IPS DF 6.9 (cell line): ENCODE measurements at regions not wholly inside any gene's neighbourhood (a gene's known extent, or its start where the extent isn't known, plus 50 kb on each side); places are given as distances from the start of the nearest gene placed in this dataset.
"Not testable (repeated sequence)": the region's sequence is repeated elsewhere in the genome, so short reads cannot be mapped to it uniquely, and the experiment has no call there.

ENCODE experiments used
- DNase-seq: peaks from one replicate; pipeline ENCODE4 v3.0.0-alpha.2; 2013; ENCODE audit warnings: low read depth, low spot score
- H3K27ac ChIP-seq: one replicate; pipeline ENCODE4 v1.5.1; 2013; ENCODE audit warnings: low read length, control low read depth
- H3K27me3 ChIP-seq: 2 replicates; pipeline ENCODE4 v1.6.1; 2013; ENCODE audit warnings: mild to moderate bottlenecking, low read length; ENCODE audit not compliant: control insufficient read depth, insufficient read depth
- H3K36me3 ChIP-seq: 2 replicates; pipeline ENCODE4 v1.6.1; 2013; ENCODE audit warnings: low read length; ENCODE audit not compliant: control insufficient read depth, insufficient read depth
- H3K4me1 ChIP-seq: 2 replicates; pipeline ENCODE4 v1.6.1; 2013; ENCODE audit warnings: low read length; ENCODE audit not compliant: control insufficient read depth, insufficient read depth
- H3K4me3 ChIP-seq: 2 replicates; pipeline ENCODE4 v1.5.1; 2013; ENCODE audit warnings: mild to moderate bottlenecking, low read length
- H3K9me3 ChIP-seq: 2 replicates; pipeline ENCODE4 v1.6.1; 2013; ENCODE audit warnings: low read length, inconsistent platforms; ENCODE audit not compliant: control insufficient read depth, insufficient read depth
- WGBS: extraction: QIAGEN DNeasy Blood & Tissue Kit; methylation state at CpG from one replicate; pipeline ENCODE4 v1.1.7; 2013; ENCODE audit warnings: mixed read lengths, missing lambda C conversion rate; ENCODE audit not compliant: insufficient read length, insufficient coverage; 5-methylcytosine and 5-hydroxymethylcytosine counted together

- Histone ChIP-seq H3K9me3 (no peaks in the 10 kb centered on the region), H3K27ac (no peak overlapping the region), H3K4me3 (no peak overlapping the region), H3K27me3 (no peaks in the 10 kb centered on the region), H3K4me1 (no peaks in the 10 kb centered on the region), H3K36me3 (no peaks in the 10 kb centered on the region)
- no peak for DNase-seq
- WGBS, result no CpG with 5 or more reads among the region's 1 CpG
Measured at GRCh38 chr5:12876541-12877298, 972.5 kb upstream of the CTNND2 start.

GRCh38 chr5:12870872-12871539 is 966.8 kb upstream of the CTNND2 start:
- no peaks in the 10 kb centered on the region for H3K9me3 ChIP-seq
- H3K27ac ChIP-seq, result no peak overlapping the region
- H3K4me3 ChIP-seq, result no peak overlapping the region
- no peaks in the 10 kb centered on the region for H3K4me1 ChIP-seq
- WGBS, result no CpG with 5 or more reads among the region's 1 CpG
- H3K36me3 ChIP-seq, result no peaks in the 10 kb centered on the region
- no peaks in the 10 kb centered on the region for H3K27me3 ChIP-seq
- DNase-seq, result no peak

DNA sequence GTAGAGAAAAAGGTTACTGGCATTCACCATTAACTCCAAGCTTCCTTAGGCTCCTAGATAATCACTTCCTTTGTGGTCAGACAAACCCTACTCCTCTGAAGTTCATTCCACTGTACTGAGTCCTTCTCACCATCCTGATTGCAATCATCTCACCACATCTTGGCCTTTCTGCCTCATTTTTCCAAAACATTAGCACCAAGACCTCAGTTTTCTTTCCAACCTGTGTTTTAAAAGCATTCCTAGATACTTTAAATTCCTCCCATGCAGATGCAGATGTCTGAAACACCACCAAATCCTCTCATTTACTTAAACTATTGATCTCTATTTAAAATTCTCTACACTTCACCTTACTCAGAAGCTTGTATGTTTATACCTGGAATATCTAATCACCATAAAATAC is 961.3 kb upstream of the CTNND2 start:
- H3K4me1 ChIP-seq, result peaks cover 1% of the 10 kb centered on the region; the same call in 1 of the 2 replicates
- H3K36me3 ChIP-seq, result no peaks in the 10 kb centered on the region
- DNase-seq, result no peak
- H3K27ac ChIP-seq, result no peak overlapping the region
- H3K9me3 ChIP-seq, result no peaks in the 10 kb centered on the region
- H3K27me3 ChIP-seq, result no peaks in the 10 kb centered on the region
- no peak overlapping the region for H3K4me3 ChIP-seq

DNA sequence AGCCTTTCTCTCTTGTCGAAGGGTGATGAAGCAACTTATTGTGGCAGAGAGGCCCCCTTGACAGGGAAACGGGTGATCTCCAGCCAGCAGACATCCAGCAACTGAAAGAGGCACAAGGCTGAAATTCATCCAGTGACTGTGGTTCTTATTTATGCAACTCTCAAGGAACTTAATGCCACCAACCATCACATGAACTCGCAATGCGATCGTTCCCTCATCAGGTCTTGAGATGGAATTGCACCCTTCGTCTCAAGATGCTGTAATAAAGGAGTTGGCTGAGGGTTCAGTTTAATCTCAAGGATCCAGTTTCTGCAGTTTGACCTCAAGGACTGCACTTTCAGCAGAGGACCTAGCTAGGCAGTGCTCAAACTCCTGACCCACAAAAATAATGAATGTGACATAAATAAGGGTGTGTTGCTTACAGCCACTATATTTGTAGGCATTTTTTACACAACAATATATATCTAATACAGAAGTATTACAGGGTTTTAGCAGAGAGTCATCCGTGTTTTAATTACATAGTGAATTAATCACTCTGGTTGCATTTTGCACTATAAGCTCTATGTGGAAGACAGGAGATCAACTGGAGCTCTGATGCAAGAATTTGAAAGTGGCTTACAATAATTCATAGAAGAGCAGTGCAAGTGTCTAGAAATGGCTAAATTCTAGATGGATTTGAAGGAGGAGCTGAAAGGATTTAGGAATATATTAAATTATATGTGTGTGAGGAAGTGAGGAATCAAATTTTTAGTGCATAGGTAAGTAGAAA is 957.8 kb upstream of the CTNND2 start:
- no peak for DNase-seq
- Histone ChIP-seq H3K4me3 (no peak overlapping the region), H3K36me3 (no peaks in the 10 kb centered on the region), H3K27me3 (no peaks in the 10 kb centered on the region), H3K9me3 (no peaks in the 10 kb centered on the region), H3K4me1 (peaks cover 1% of the 10 kb centered on the region; the same call in 1 of the 2 replicates), H3K27ac (no peak overlapping the region)
- no CpG with 5 or more reads among the region's 7 CpGs for WGBS

GRCh38 chr5:12856105-12856504 is 951.9 kb upstream of the CTNND2 start:
- not testable (repeated sequence) for H3K4me3 ChIP-seq, H3K36me3 ChIP-seq, H3K4me1 ChIP-seq, H3K9me3 ChIP-seq, H3K27me3 ChIP-seq, DNase-seq, H3K27ac ChIP-seq
- no CpG with 5 or more reads among the region's 1 CpG for WGBS

- Histone ChIP-seq H3K27ac (no peak overlapping the region), H3K27me3 (no peaks in the 10 kb centered on the region), H3K9me3 (no peaks in the 10 kb centered on the region), H3K4me3 (no peak overlapping the region), H3K4me1 (no peaks in the 10 kb centered on the region), H3K36me3 (no peaks in the 10 kb centered on the region)
- WGBS, result no CpG with 5 or more reads among the region's 5 CpGs
- DNase-seq, result no peak
Measured at GRCh38 chr5:12854386-12854785, 950.1 kb upstream of the CTNND2 start.

DNA sequence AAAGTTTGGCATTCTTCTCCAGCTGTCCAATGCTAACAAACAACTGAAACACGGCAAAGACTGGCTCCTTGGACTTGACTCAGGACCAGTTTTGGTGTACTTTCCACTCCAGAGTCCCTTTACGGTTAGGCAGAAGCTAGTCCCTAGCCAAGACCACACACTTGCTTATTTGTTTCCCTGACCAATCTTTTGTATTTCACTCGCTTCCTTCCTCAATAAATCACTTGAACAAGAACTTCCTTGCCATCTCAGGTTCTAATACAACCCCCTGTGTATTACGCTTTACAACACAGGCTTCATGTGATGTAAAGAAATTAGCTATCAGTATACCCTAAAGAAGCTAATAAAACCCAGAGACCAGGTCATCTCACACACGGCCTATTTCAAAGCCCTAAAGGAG is 947.5 kb upstream of the CTNND2 start:
- no peaks in the 10 kb centered on the region for H3K36me3 ChIP-seq
- no peak for DNase-seq
- H3K4me1 ChIP-seq, result no peaks in the 10 kb centered on the region
- no peak overlapping the region for H3K4me3 ChIP-seq
- no peak overlapping the region for H3K27ac ChIP-seq
- H3K9me3 ChIP-seq, result no peaks in the 10 kb centered on the region
- H3K27me3 ChIP-seq, result no peaks in the 10 kb centered on the region
- no CpG with 5 or more reads among the region's 5 CpGs for WGBS

- Histone ChIP-seq H3K27me3 (no peaks in the 10 kb centered on the region), H3K4me3 (no peak overlapping the region), H3K27ac (no peak overlapping the region), H3K36me3 (no peaks in the 10 kb centered on the region), H3K4me1 (0 out of 2 replicates have a peak, but pooled peaks cover 3% of the 10 kb centered on the region), H3K9me3 (no peaks in the 10 kb centered on the region)
- no peak for DNase-seq
- no CpG with 5 or more reads among the region's 1 CpG for WGBS
Measured at GRCh38 chr5:12848709-12849108, 944.5 kb upstream of the CTNND2 start.

- H3K27ac ChIP-seq, result no peak overlapping the region
- H3K4me1 ChIP-seq, result 0 out of 2 replicates have a peak, but pooled peaks cover 3% of the 10 kb centered on the region
- H3K27me3 ChIP-seq, result no peaks in the 10 kb centered on the region
- WGBS, result no CpG with 5 or more reads among the region's 5 CpGs
- DNase-seq, result no peak
- no peak overlapping the region for H3K4me3 ChIP-seq
- H3K9me3 ChIP-seq, result no peaks in the 10 kb centered on the region
- H3K36me3 ChIP-seq, result no peaks in the 10 kb centered on the region
Measured at GRCh38 chr5:12845549-12846159, 941.4 kb upstream of the CTNND2 start.

DNA sequence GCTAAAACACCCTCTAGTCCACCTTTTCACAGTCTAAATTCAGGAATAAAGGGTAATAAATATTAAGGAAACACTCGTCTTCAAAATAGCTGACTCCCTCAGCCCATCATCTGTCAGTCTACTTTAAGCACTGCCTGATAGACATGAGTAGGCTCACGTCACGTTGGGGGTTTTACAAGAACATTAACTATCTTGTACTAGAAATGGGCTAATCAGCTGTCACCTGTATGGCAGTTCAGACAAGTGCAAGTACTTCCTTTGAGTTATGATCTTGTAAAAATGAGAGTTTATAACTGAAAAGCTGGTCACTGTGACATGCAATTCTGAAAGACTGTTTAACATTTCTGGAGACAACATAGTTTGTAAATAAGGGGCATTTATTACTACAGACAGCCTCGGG is 936.7 kb upstream of the CTNND2 start:
- no peak for DNase-seq
- no peak overlapping the region for H3K27ac ChIP-seq
- H3K4me1 ChIP-seq, result 0 out of 2 replicates have a peak, but pooled peaks cover 1% of the 10 kb centered on the region
- H3K36me3 ChIP-seq, result no peaks in the 10 kb centered on the region
- no CpG with 5 or more reads among the region's 4 CpGs for WGBS
- H3K27me3 ChIP-seq, result no peaks in the 10 kb centered on the region
- no peak overlapping the region for H3K4me3 ChIP-seq
- no peaks in the 10 kb centered on the region for H3K9me3 ChIP-seq
